ENCODE measurements at regions not wholly inside any gene's neighbourhood (a gene's known extent, or its start where the extent isn't known, plus 50 kb on each side); places are given as distances from the start of the nearest gene placed in this dataset.

- no peak for TF ChIP-seq POLR2A (IDR thresholded peaks at IDR 0.05)
- TF ChIP-seq, protein P1, sequence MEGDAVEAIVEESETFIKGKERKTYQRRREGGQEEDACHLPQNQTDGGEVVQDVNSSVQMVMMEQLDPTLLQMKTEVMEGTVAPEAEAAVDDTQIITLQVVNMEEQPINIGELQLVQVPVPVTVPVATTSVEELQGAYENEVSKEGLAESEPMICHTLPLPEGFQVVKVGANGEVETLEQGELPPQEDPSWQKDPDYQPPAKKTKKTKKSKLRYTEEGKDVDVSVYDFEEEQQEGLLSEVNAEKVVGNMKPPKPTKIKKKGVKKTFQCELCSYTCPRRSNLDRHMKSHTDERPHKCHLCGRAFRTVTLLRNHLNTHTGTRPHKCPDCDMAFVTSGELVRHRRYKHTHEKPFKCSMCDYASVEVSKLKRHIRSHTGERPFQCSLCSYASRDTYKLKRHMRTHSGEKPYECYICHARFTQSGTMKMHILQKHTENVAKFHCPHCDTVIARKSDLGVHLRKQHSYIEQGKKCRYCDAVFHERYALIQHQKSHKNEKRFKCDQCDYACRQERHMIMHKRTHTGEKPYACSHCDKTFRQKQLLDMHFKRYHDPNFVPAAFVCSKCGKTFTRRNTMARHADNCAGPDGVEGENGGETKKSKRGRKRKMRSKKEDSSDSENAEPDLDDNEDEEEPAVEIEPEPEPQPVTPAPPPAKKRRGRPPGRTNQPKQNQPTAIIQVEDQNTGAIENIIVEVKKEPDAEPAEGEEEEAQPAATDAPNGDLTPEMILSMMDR (IDR thresholded peaks at IDR 0.05), result no peak
Observed at GRCh38 chr17:14866266-14866665, 398.9 kb downstream of the PMP22 start.
